Posterior cingulate gyrus (tissue), 11 donors: ENCODE measurements at regions not wholly inside any gene's neighbourhood (a gene's known extent, or its start where the extent isn't known, plus 50 kb on each side); places are given as distances from the start of the nearest gene placed in this dataset.
"Not testable (repeated sequence)": the region's sequence is repeated elsewhere in the genome, so short reads cannot be mapped to it uniquely, and the experiment has no call there.

Experiments
- DNase-seq, 10 donors: peaks; one replicate each; pipeline versions ENCODE4 v3.0.0 to v3.0.0-alpha.2; 2020 to 2021; ENCODE audit warnings: mixed read lengths in 3 of 10
- intact Hi-C: fragments of 100-400 bp; cut with DNase I; formaldehyde crosslinking; loops from one replicate; pipeline ENCODE4 v1.15.1; 2023

DNA sequence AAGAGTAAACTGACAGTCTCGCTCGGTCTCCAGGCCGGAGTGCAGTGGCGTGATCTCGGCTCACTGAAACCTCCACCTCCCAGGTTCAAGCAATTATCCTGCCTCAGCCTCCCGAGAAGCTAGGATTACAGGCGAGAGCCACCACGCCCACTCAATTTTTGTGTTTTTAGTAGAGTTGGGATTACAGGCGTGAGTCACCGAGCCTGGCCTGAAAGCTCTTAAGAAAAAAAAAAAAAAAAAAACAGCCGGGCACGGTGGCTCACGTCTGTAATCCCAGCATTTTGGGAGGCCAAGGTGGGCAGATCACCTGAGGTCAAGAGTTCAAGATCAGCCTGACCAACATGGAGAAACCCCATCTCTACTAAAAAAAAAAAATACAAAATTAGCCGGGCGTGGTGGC lies 55.3 kb upstream of the THOC2 start:
- intact Hi-C loops, DNase-seq: not testable (repeated sequence)

GRCh38 chrX:123788744-123789143 lies 55.9 kb upstream of the THOC2 start:
- intact Hi-C loops, result no loop called here

GRCh38 chrX:123797543-123798447 lies 62.1 kb upstream of the XIAP start:
- peak in 2 of 10 donors; percentile 9 to 12 for DNase-seq
- intact Hi-C loops, result no loop called here

More at GRCh38 chrX:123788744-123789143, 55.9 kb upstream of the THOC2 start:
- DNase-seq, result no peak

DNA sequence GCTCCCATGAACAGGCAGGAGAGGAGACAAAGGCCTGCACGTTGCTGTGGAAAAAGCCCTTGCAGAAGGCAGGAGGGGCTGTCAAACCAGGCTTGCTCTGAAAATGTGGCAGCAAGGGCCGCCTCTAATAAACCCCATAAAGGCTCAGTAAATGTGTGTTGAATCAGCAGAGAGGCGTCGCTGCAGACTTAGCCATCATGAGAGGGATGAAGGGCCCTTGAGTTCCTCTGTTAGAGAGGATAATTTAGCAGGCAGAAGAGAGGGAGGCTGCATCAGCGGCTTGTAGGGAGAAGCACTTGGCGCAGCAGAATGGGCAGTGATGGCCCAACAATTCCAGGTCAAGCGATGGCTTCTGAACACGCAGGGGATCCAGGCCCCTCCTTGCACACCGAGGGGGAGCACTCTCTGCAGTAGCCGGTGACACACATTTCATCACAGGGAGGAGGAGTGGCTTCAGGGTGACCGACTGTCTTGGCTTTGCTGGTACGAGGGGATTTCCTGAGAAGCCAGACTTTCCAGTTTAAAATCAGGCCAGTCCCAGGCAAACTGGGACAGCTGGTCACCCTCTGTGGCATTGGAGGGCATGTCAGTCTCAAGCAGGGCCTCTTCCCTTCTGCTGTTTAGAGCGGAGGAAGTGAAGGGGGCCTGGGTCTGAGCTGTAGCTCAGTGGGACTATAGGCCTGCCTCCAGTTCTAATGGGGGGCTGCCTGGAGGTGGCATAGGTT lies 61.0 kb upstream of the XIAP start:
- DNase-seq, result peak in 2 of 10 donors; percentile 20 to 33
- intact Hi-C loops, result not testable (repeated sequence)

- intact Hi-C loops, result no loop called here
- DNase-seq, result peak in 1 of 10 donors; percentile 4
Observed at GRCh38 chrX:123801901-123802300, 58.0 kb upstream of the XIAP start.

GRCh38 chrX:123803331-123803983 lies 56.4 kb upstream of the XIAP start:
- peak in 1 of 10 donors; percentile 22 for DNase-seq
- intact Hi-C loops, result no loop called here

DNA sequence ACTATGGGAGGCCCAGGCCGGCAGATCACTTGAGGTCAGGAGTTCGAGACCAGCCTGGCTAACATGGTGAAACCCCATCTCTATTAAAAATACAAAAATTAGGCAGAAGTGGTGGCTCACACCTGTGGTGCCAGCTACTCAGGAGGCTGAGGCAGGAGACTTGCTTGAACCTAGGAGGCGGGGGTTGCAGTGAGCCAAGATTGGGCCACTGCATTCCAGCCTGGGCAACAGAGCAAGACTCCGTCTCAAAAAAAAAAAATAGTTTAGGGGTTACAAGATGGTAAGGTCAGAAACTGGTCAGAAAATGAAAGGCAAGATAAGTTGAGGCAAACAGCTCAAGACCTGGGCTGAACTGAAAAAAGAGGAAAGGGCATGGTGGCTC lies 55.9 kb upstream of the XIAP start:
- intact Hi-C loops, result not testable (repeated sequence)
- DNase-seq, result peak in 1 of 10 donors; percentile 20

- intact Hi-C loops, result no loop called here
- no peak for DNase-seq
Observed at GRCh38 chrX:123807835-123808416, 51.9 kb upstream of the XIAP start.

- no peak for DNase-seq
- intact Hi-C loops, result no loop called here
Observed at GRCh38 chrX:123809854-123810375, 49.9 kb upstream of the XIAP start.
